GM18870 (cell line): ENCODE measurements at regions not wholly inside any gene's neighbourhood (a gene's known extent, or its start where the extent isn't known, plus 50 kb on each side); places are given as distances from the start of the nearest gene placed in this dataset.

Source experiments
- ATAC-seq: cut with Tn5 transposase; IDR thresholded peaks from one replicate; pipeline ENCODE4 v1.9.1; 2021; ENCODE audit warnings: moderate library complexity; ENCODE audit not compliant: unreplicated experiment

DNA sequence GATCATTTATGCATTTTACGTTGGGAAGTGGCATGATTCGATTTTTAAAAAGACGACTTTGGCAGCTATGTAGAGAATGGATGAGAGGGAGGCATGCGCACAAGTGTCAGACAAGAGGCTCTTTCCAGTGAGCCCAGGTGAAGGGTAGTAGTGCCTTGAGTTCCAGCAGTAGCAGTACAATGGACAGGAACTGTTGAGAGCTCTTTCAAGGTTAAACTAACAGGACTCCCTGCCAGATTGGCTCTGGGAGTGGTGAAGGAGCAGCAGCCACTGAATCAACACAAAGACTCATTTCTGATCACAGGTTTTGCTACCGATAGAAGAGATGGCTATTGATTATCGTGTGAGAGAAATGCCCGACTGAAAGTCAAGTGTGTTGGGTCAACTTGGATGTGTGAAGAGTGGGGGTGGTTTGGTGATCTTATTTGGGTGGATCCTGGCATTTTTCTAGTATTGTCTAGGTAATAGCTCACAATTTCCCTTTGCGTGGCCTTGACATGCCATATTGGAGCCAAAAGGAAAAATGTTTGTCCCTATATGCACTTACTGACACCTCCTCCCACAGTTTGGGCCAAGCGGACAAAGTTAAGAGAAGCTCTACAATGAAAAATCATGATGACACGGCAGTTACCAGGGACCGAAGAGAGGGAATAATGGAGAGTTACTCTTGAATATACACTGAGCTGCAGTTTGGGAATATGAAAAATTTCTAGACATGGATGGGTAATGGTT, 81.6 kb upstream of the MDFIC2 start:
- ATAC-seq = no peak

DNA sequence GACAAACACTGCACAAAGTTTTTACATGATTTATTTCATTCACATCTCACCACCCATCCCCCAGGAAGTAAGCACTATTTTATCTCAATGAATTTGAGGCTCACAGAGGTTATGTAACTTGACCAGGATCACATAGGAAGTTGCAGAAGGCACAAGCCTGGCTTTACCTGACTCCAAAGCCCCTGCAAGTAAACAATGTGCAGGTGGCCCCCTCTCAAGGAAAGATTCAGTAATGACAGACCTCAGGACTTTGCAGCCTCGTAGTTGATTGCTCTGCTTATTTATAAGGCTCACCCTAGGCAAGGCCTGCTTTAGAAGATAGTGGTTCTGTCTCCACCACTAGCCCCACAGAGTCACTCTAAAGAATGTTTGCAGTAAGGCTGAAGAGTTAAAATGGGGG, 79.8 kb upstream of the MDFIC2 start:
- no peak for ATAC-seq

DNA sequence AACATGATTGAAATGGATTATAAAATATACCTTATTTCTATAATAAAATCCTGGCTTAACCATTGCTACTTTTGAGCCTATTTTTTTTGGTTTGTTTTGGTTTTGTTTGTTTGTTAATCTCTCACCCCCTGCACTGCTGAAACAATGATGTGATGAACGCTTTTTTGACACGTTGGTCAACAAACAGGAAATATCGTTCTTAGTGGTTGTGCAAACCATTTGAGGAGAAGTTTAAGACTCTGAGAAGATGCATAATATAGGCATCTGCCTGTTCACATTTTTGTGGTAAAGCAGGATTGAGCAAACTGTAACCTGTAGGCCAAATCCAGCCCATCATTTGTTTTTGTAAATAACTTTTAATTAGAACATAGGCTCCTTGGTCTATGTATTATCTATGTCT, 75.5 kb upstream of the MDFIC2 start:
- ATAC-seq = no peak

DNA sequence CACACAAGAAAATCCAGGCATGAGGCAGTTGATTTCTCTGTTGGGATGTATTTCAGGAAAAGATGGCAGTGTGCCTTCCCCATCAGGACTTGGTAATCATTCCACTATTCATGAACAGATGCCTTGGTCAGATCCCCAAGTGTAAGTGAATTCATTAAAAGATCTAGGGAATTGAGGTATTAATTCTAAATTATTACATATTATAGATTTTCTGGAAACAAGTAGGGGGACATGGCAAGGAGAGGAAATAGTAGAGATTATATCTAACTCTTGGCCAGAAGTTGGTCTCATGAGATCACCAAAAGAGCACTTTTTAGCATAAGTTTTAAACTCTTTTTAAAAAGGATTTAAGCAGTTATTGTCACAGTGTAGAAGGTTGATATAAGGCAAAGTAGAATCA, 74.4 kb upstream of the MDFIC2 start:
- no peak for ATAC-seq

DNA sequence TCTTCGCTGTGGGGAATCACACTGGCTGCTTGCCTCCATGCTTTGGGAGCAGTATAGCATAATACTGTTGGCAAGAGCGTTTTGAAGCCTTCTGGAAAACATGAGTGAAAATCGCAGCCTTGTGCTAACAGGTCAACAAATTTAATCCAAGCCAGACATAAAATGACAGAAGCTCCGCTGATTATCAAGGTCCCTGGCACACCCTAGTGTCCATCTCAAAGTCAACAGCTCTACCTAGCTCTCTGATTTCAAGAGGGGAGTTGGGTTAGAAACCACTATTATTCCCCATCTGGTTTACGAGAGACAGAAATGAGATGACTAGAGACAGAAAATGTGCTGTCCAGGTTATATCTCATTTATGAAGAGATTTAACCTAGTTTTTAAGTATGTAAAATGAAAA, 73.6 kb upstream of the MDFIC2 start:
- ATAC-seq = no peak

DNA sequence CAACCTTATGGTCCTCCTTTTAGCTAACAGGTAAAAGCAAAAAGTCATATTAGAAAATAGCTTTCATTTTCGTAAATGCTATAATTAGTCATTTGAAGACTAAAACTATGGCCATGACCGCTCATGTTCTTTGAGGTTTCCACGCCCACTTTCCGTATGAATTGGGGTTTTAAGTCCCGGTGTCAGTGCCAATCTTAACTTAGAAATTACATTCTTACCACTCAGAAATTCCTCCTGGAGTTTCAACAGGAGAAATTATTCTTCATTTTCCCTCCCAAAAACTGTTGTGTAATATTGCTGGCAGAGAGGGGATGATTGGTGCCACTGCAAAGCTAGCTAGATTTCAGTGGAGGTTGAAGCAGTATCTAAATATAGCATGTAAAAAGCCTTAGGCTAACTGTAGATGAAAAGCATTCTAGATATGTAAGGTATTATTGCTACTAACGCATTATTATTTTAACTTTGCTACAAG, 71.0 kb upstream of the MDFIC2 start:
- ATAC-seq = peak; percentile 97

DNA sequence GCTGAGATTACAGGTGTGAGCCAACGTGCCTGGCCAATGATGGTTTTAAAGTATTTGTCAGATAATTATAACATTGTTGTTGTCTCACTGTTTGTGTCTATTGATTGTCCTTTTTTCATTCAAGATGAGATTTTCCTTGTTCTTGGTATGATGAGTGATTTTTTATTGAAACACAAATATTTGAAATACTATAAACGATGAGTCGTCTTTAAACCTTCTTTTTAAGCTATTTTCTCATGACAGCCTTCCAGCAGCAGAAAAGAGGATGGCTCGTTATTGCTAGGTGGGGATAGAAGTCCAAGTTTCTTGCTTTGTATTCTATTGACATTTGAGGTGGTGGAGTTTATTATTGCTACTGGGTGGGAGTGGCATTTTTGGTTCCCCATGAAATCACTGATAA, 61.7 kb upstream of the MDFIC2 start:
- no peak for ATAC-seq
